HG02840 (cell line): ENCODE measurements at regions not wholly inside any gene's neighbourhood (a gene's known extent, or its start where the extent isn't known, plus 50 kb on each side); places are given as distances from the start of the nearest gene placed in this dataset.

Experiments
- ATAC-seq: cut with Tn5 transposase; IDR thresholded peaks from one replicate; pipeline ENCODE4 v1.9.1; 2021; ENCODE audit warnings: mild to moderate bottlenecking, moderate library complexity, moderate number of reproducible peaks; ENCODE audit not compliant: unreplicated experiment, low FRiP score

- no peak for ATAC-seq
Observed at GRCh38 chr3:72386327-72387000, 461.8 kb downstream of the SHQ1 start.

- ATAC-seq: no peak
Observed at GRCh38 chr3:72385167-72385566, 463.1 kb downstream of the SHQ1 start.

- ATAC-seq: no peak
Observed at GRCh38 chr3:72384602-72385001, 463.6 kb downstream of the SHQ1 start.

- no peak for ATAC-seq
Observed at GRCh38 chr3:72383883-72384282, 464.4 kb downstream of the SHQ1 start.

GRCh38 chr3:72383230-72383629 is 465.0 kb downstream of the SHQ1 start:
- no peak for ATAC-seq

GRCh38 chr3:72382460-72382859 is 465.8 kb downstream of the SHQ1 start:
- ATAC-seq: no peak

- ATAC-seq: no peak
Observed at GRCh38 chr3:72381584-72381983, 466.7 kb downstream of the SHQ1 start.

GRCh38 chr3:72380711-72381493 is 467.3 kb downstream of the SHQ1 start:
- ATAC-seq: no peak

GRCh38 chr3:72380193-72380592 is 468.1 kb downstream of the SHQ1 start:
- ATAC-seq: no peak

GRCh38 chr3:72379500-72380187 is 468.6 kb downstream of the SHQ1 start:
- ATAC-seq: no peak

GRCh38 chr3:72378287-72378686 is 470.0 kb downstream of the SHQ1 start:
- no peak for ATAC-seq

- no peak for ATAC-seq
Observed at GRCh38 chr3:72376956-72377710, 471.1 kb downstream of the SHQ1 start.

- no peak for ATAC-seq
Observed at GRCh38 chr3:72375237-72376076, 472.8 kb downstream of the SHQ1 start.

- no peak for ATAC-seq
Observed at GRCh38 chr3:72373139-72373538, 475.1 kb downstream of the SHQ1 start.

- no peak for ATAC-seq
Observed at GRCh38 chr3:72372161-72372560, 476.1 kb downstream of the SHQ1 start.

- no peak for ATAC-seq
Observed at GRCh38 chr3:72371431-72371830, 476.8 kb downstream of the SHQ1 start.

GRCh38 chr3:72370947-72371346 is 477.3 kb downstream of the SHQ1 start:
- no peak for ATAC-seq

GRCh38 chr3:72369681-72370080 is 478.6 kb downstream of the SHQ1 start:
- no peak for ATAC-seq

- ATAC-seq: no peak
Observed at GRCh38 chr3:72368331-72368975, 479.8 kb downstream of the SHQ1 start.
